ENCODE measurements at regions not wholly inside any gene's neighbourhood (a gene's known extent, or its start where the extent isn't known, plus 50 kb on each side); places are given as distances from the start of the nearest gene placed in this dataset.

DNA sequence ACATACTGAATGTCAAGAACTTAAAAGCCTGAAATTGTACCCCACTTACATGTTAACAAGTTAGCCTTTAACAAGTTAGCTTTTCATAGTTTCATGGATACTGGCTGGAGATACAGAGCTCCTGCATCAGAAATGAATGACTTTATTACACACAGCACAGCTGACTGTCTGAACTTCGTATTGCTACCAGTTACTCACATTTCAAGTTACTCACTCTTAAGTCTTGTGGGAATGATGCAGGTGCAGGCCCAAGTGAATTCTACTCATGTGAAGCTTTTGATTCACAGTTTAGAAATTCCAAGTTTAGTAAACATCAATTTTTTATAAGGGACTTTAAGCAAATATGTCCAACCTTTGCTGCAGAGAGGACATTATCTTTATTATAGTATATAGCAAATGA lies 762.2 kb upstream of the PRR20A start:
- no peak overlapping the region for H3K4me2 ChIP-seq (ENCODE audit: insufficient read depth, low read length)
- no peak for FAIRE-seq
- ChIA-PET CTCF (no interaction called here), POLR2A (no interaction called here)
- intact Hi-C loops (cut with micrococcal nuclease) (no loop called here), dilution Hi-C loops (cut with MboI; ENCODE audit: extremely low pct_ligation_motif_present, low sequenced_read_pairs) (no loop called here)
- TF ChIP-seq POLR2AphosphoS5 (IDR thresholded peaks at IDR 0.05; ENCODE audit: insufficient read depth, low read depth, low read length) (no peak), FOS (IDR thresholded peaks at IDR 0.05; ENCODE audit: borderline replicate concordance, insufficient read depth, low read length) (no peak), GATA2 (IDR thresholded peaks at IDR 0.05; ENCODE audit: insufficient read depth, insufficient read length, low read depth, low read length) (no peak), JUN (IDR thresholded peaks at IDR 0.05; ENCODE audit: borderline replicate concordance, insufficient read depth, insufficient read length, low read depth) (no peak), POLR2A (IDR thresholded peaks at IDR 0.05; ENCODE audit: low read depth, low read length) (no peak), MYC (IDR thresholded peaks at IDR 0.05; ENCODE audit: low read depth, low read length) (no peak)
- TF ChIP-seq, protein P1, sequence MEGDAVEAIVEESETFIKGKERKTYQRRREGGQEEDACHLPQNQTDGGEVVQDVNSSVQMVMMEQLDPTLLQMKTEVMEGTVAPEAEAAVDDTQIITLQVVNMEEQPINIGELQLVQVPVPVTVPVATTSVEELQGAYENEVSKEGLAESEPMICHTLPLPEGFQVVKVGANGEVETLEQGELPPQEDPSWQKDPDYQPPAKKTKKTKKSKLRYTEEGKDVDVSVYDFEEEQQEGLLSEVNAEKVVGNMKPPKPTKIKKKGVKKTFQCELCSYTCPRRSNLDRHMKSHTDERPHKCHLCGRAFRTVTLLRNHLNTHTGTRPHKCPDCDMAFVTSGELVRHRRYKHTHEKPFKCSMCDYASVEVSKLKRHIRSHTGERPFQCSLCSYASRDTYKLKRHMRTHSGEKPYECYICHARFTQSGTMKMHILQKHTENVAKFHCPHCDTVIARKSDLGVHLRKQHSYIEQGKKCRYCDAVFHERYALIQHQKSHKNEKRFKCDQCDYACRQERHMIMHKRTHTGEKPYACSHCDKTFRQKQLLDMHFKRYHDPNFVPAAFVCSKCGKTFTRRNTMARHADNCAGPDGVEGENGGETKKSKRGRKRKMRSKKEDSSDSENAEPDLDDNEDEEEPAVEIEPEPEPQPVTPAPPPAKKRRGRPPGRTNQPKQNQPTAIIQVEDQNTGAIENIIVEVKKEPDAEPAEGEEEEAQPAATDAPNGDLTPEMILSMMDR (IDR thresholded peaks at IDR 0.05; ENCODE audit: extremely low read depth in 1 of 2, insufficient read depth in 1 of 2, low read depth in 1 of 2, low read length in 2 of 2), result no peak
- no peaks in the 10 kb centered on the region for H3K9me1 ChIP-seq (replicated peaks; ENCODE audit: control insufficient read depth, extremely low read depth, insufficient read depth, low read length)
- no peak overlapping the region for H3K9ac ChIP-seq (replicated peaks; ENCODE audit: extremely low read depth, insufficient read depth, low read length)
- H3K27ac ChIP-seq (ENCODE audit: insufficient read depth, low read depth, low read length), result no peak overlapping the region
- H3K79me2 ChIP-seq (ENCODE audit: control insufficient read depth, insufficient read depth, low read length), result no peaks in the 10 kb centered on the region
- no peak overlapping the region for H3K4me3 ChIP-seq (replicated peaks in 1 of 3; ENCODE audit: insufficient read depth in 1 of 3, low read depth in 1 of 3, low read length in 3 of 3)
- H2AFZ ChIP-seq (ENCODE audit: low read depth, low read length), result no peak overlapping the region
- BruUV-seq (replicated peaks), result no TSS peak
- no peaks in the 10 kb centered on the region for H3K9me3 ChIP-seq (replicated peaks; ENCODE audit: control insufficient read depth, insufficient read depth, low read length)
- H3K4me1 ChIP-seq (ENCODE audit: control insufficient read depth, extremely low read depth, insufficient read depth, low read length), result no peaks in the 10 kb centered on the region
- H4K20me1 ChIP-seq (replicated peaks; ENCODE audit: control insufficient read depth, extremely low read depth, insufficient read depth, low read length), result no peaks in the 10 kb centered on the region
- H3K36me3 ChIP-seq (ENCODE audit: control insufficient read depth in 2 of 2, extremely low read depth in 1 of 2, insufficient read depth in 2 of 2, low read length in 2 of 2), result no peaks in the 10 kb centered on the region
- no peaks in the 10 kb centered on the region for H3K27me3 ChIP-seq (ENCODE audit: control insufficient read depth in 2 of 2, insufficient read depth in 2 of 2, low read length in 2 of 2)
- no peak for DNase-seq (ENCODE audit: low read depth, low spot score)

DNA sequence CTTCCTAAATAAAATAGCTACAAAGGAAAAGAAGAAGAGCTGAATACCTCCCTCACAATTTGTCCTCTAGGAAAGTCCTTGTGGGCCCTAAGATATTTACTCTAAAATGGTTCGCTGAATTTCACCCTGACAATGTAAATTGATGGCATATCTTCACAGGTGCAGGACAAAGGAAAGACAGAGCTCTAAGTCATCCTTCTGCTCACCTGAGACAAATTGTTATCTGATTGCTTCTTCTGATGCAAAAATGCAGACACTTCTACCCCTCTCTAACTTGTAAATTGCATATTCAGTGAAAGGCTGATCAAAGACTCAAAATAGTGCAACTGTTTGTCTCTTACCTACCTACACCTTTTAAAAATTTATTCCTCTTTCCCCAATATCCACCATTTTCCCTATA lies 747.2 kb upstream of the PRR20A start:
- dilution Hi-C loops (cut with MboI; ENCODE audit: extremely low pct_ligation_motif_present, low sequenced_read_pairs), result no loop called here
- H4K20me1 ChIP-seq (replicated peaks; ENCODE audit: control insufficient read depth, extremely low read depth, insufficient read depth, low read length), result no peaks in the 10 kb centered on the region
- FAIRE-seq (no peak), DNase-seq (ENCODE audit: low read depth, low spot score) (no peak)
- CTCF ChIA-PET, result no interaction called here
- no peaks in the 10 kb centered on the region for H3K9me1 ChIP-seq (replicated peaks; ENCODE audit: control insufficient read depth, extremely low read depth, insufficient read depth, low read length)
- H2AFZ ChIP-seq (ENCODE audit: low read depth, low read length), result no peak overlapping the region
- H3K36me3 ChIP-seq (ENCODE audit: control insufficient read depth in 2 of 2, extremely low read depth in 1 of 2, insufficient read depth in 2 of 2, low read length in 2 of 2), result no peaks in the 10 kb centered on the region
- TF ChIP-seq POLR2A (IDR thresholded peaks at IDR 0.05; ENCODE audit: low read depth, low read length), result no peak
- TF ChIP-seq, protein P1 (IDR thresholded peaks at IDR 0.05; ENCODE audit: extremely low read depth in 1 of 2, insufficient read depth in 1 of 2, low read depth in 1 of 2, low read length in 2 of 2), result no peak
- no peak for TF ChIP-seq JUN (IDR thresholded peaks at IDR 0.05; ENCODE audit: borderline replicate concordance, insufficient read depth, insufficient read length, low read depth)
- no peaks in the 10 kb centered on the region for H3K9me3 ChIP-seq (replicated peaks; ENCODE audit: control insufficient read depth, insufficient read depth, low read length)
- no peaks in the 10 kb centered on the region for H3K79me2 ChIP-seq (ENCODE audit: control insufficient read depth, insufficient read depth, low read length)
- no peak overlapping the region for H3K4me3 ChIP-seq (replicated peaks in 1 of 3; ENCODE audit: insufficient read depth in 1 of 3, low read depth in 1 of 3, low read length in 3 of 3)
- POLR2A ChIA-PET, result no interaction called here
- H3K9ac ChIP-seq (replicated peaks; ENCODE audit: extremely low read depth, insufficient read depth, low read length), result no peak overlapping the region
- H3K27ac ChIP-seq (ENCODE audit: insufficient read depth, low read depth, low read length), result no peak overlapping the region
- no peak overlapping the region for H3K4me2 ChIP-seq (ENCODE audit: insufficient read depth, low read length)
- no TSS peak for BruUV-seq (replicated peaks)
- H3K4me1 ChIP-seq (ENCODE audit: control insufficient read depth, extremely low read depth, insufficient read depth, low read length), result no peaks in the 10 kb centered on the region
- no peaks in the 10 kb centered on the region for H3K27me3 ChIP-seq (ENCODE audit: control insufficient read depth in 2 of 2, insufficient read depth in 2 of 2, low read length in 2 of 2)
- intact Hi-C loops (cut with micrococcal nuclease), result no loop called here
